ENCODE measurements at regions not wholly inside any gene's neighbourhood (a gene's known extent, or its start where the extent isn't known, plus 50 kb on each side); places are given as distances from the start of the nearest gene placed in this dataset.

DNA sequence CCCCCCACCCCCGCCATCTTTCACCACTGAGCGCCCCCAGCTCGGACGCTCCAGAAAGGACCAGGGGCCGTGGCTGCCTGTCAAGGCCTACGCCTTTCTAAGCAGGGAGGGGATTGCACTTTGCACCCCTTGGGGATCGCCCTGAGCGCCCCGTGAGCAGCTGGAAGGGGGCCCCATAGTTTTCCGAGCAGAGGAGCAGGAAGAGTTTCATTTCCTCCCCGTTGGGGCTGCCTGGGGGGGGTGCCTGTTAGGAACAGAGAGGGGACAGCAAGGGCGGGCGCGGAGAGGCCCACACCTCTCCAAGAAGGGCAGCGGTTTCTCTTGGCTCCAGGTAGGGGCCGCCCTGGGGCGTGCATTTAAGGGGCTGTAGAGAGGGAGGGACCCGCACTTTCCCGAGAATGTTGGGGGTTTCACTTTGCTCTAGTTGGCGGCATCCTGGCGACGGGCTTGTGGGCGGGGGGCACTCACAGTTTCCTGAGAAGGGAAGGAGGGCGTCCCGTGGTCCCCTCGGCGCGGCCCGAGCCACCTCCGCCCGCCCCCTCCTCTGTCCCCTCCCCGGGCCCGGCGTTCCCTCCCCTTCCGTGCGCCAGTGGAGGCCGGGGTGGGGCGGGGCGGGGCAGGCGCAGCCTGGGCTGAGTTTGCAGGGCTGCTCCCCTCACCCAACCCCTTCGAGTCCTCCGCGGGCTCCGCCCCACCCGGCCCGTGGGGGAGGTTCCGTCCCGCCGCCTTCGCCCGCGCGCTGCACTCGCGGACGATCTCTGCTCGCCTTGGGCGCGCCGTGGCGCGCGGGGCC is 82.3 kb upstream of the CD99 start:
- peak in 5 of 10 donors; percentile 15 to 84 (median 49) for DNase-seq
- intact Hi-C loops (cut with DNase I): no loop called here

DNA sequence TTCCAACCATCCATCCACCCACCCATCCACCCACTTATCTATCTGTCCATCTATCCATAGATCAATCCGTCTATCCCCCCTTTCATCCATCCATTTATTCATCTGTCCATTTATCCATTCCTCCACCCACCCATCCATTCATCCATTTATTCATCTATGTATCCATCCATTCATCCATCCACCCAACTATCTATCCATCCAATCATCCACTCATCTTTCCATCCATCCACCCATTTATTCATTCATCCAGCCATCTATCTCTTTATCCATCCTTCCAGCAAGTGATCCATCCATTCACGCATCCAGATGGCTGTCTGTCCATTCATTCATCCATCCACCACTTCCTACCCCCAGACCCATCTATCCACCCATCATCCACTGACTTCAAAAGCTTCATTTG is 84.0 kb upstream of the CD99 start:
- no peak for DNase-seq
- intact Hi-C loops (cut with DNase I): no loop called here

DNA sequence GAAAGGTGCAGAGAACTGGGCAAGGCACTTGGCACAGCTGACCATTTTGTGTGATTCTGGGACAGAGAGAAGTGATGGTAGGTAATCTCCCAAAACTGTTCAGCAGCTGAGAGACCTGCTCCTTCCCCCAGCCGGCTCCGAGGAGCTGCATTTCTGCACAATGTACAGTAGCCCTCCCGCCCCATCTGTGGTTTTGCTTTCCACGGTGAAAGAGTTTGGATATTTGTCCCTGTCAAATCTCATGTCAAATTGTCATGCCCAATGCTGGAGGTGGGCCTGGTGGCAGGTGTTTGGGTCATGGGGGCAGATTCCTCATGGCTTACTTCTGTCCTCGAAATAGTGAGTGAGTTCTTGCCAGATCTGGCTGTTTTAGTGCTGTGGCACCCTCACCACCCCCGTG is 90.5 kb upstream of the CD99 start:
- intact Hi-C loops (cut with DNase I): no loop called here
- DNase-seq: peak in 1 of 10 donors; percentile 50

DNA sequence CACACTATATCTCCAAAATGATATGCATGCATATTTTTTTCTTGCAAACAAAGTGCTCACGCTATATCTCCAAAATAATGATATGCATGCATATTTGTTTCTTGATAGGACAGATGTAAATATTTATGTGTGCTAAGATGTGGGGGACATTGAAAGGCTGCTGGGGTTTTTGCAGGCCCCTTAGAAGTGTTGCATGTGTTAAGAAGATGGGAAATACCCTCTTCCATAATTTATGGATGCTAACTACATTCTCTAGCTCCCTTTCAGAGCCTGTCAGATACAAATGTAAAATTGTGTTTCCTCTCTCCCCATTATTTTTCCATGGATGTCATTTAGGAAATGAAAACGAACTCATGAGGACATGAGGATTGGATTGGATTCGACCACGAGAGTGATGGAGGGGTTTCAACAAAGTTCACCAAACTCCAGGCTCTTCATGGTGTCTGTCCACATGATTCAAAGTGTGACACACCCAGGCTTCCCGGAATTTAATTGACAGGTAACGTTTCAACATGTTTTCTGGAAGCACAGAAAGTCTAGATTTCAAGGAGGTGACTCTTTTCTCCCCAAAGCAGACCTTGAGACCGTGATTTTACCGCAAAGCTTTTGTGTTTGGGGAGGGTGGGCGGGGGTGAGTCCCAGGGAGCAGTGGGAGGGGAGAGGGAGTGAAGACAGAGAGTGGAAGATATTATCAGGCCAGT is 94.4 kb upstream of the CD99 start:
- DNase-seq: no peak
- intact Hi-C loops (cut with DNase I): no loop called here

DNA sequence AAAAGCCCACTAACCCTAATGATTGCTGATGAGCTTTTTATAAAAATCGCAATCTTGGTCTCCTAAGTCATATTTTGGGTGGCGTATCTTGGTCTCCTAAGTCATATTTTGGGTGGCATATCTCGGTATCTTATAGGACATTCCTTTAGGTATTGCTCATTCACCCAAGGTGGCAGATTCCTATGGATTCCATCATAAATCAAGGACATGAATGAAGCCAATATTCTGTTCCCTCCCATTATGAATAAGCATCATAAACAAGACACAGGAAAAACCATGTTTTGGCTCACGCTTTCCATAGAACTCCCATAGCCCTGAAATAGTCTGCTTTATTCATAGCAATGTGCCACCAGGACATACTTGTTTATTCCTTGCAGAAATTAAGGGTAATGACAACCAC is 95.0 kb upstream of the CD99 start:
- intact Hi-C loops (cut with DNase I): no loop called here

DNA sequence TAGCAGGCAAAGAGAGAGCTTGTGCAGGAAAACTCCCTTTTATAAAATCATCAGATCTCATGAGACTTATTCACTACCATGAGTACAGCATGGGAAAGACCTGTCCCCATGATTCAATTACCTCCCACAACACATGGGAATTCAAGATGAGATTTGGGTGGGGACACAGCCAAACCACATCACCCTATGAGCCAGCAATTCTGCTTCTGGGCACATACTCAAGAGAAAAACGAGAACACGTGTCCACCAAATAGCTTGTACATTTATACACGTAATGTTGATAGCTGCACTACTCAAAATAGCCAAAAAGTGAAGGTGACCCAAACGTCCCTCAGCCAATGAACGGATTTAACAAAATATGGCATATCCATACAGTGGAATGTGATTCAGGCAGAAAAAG is 94.5 kb upstream of the DHRSX start:
- intact Hi-C loops (cut with DNase I): no loop called here
- peak in 1 of 10 donors; percentile 2 for DNase-seq

More for the DNA sequence above, 95.0 kb upstream of the CD99 start:
- no peak for DNase-seq

DNA sequence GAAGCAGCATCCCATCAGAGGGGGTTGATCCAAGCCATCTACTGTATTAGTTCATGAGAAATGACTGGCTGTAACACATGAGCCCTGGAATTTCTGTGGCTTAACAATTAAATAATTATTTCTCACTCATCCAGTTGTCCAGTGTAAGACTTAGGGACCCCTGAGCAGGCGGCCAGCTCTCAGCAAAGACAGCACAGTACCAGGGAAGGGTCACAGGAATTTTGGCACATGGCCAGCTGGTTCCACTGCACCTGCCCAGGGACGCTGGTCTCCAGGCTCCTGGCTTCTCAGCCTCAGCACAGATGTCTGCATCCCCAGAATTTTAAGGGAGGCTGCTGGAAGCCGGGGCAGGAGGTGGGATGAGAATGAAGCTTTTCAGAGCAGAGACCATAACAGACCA is 93.7 kb upstream of the DHRSX start:
- intact Hi-C loops (cut with DNase I): no loop called here
- peak in 1 of 10 donors; percentile 51 for DNase-seq

DNA sequence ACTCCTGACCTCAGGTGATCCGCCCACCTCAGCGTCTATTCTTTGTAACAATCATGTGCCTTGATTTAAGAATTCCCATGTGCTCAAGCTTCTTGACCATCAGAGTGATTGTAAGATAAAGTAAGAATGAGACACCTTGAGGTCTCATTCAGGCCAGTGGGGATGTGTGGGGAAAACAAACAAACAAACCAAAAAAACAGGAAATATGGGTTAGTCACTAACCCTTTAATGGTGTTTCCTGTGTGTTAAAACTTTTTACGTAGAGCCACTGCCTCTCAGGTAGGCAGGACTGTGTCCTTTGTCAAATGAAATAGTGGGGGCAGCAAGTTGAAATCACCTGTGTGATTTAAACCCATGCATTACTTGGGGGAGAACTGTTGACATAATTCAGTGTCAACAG is 91.5 kb upstream of the DHRSX start:
- no peak for DNase-seq
- intact Hi-C loops (cut with DNase I): loop anchor here (2.0 kb wide), 1 partner anchor 1137 kb away; no protein-coding TSS in a partner anchor

DNA sequence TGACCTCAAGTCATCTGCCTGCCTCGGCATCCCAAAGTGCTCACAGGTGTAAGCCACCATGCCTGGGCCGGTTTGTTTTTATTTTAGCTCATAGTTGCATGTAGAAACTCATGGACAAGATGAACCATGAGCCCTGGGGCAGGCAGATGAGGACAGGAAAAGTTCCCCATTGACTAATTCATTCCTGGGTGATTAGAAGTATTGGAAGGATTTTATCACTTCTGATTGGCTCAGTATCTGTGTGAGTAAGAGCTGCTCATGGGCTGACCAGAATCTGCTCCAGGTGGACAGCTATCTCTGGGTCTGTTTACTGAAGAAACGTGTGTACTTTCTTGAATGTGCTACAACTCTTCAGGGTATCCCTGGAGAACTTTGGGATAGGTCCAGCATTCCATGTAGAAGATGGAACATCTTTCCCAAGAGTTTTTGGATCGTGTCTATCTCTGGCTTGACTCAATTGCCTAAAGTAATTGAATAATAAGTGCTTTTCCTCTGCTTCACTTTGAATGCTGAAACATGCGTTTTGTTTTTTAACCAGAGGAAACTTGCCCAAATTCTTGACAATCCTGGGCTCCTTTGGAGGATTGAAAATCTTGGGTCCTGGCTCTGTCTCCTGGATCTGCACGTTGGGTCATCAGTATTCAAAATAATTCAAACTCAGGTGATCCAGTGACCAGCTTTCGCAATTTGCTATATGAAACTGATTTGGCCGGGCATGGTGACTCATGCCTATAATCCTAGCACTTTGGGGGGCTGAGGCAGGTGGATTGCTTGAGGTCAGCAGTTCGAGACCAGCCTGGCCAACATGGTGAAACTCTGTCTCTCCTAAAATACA is 88.6 kb upstream of the DHRSX start:
- DNase-seq: peak in 1 of 10 donors; percentile 10
- intact Hi-C loops (cut with DNase I): no loop called here

DNA sequence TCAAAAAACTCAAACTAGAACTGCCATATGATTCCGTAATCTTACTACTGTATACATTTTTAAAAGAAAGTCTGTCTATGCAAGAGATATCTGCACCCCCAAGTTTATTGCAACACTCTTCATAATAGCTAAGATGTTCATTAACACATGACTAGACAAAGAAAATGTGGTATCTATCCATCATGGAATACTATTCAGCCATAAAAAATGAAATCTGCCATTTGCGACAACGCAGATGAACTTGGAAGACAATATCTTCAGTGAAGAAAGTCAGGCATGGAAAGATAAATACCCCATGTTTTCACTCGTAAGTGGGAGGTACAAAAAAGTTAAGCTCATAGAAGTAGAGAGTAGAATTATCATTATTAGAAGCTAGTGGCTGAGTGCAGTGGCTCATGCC is 87.3 kb upstream of the DHRSX start:
- intact Hi-C loops (cut with DNase I): no loop called here
- DNase-seq: no peak

DNA sequence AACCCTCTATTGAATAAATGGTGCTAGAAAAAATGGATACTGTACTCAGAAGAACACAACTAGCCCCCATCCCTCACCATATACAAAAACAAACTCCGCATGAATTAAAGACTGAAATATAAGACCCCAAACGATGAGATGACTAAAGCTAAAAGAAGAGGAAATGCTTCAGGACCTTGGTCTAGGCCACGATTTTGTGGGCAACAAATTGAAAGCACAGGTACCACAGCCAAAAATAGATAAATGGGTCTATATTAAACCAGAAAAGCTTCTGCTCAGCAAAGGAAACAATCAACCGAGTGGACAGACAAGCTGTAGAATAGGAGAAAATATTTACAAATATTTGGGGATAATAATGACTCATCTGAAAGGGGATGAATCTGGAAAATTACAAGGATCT is 86.4 kb upstream of the DHRSX start:
- intact Hi-C loops (cut with DNase I): no loop called here
- no peak for DNase-seq

DNA sequence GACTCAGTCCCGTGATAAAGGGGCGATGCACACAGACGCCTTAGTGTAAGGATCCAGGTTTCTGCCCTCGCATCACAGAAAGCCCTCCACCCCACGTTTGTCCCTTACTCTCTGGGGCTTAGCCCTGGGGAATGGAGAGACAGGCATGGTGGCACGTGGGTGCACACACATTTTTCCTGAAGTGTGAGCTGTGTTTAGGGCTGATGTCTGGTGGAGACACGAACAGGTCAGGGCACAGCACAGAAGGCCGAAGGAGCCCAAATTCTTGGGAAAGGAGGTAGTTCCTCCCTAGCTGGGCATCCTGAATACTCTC is 84.3 kb upstream of the DHRSX start:
- intact Hi-C loops (cut with DNase I): no loop called here

DNA sequence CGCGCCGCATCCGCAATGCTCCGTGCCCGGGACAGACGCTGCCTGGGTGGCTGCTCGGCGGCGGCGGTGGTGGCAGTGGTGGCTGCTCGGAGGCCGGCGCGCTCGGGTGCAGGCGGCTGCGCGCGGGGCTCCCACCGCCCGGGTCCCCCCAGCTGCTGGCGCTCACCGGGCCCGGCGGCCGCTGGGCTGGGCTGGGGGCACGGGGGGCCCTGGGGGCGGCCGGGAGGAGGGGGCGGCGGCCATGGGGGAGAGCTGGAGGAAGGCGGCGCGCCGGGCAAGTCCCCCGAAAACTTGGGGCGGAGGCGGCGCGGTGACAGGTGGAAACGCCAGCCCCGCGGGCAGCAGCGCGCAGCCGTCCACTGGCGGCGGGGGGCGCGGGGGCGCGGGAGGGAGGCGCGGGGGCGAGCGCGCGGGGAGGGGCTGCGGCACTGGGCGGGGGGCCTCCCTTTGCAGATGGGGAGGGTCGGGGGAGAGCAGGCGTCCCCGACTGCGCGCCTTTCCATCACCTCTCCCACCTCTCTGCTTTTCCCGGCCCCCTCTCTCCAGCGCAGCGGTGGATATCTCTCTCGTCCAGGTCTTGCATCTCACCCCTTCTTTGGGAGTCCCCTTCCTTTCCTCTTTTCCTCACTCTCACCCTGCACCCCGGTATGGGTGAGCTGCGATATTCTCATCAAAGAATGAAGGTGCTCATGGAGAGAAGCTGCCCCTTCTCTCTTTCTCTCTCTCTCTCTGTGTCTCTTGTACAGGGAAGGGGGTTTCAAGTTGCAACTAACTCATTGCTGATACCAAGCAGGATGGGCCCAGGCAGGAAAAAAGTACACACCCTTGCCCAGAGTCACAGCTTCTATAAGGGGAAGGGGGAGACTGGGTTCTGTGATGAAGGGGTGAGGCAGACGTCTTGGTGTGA is 83.7 kb upstream of the DHRSX start:
- intact Hi-C loops (cut with DNase I): no loop called here
- DNase-seq: peak in 1 of 10 donors; percentile 83

More for the DNA sequence above, 84.3 kb upstream of the DHRSX start:
- DNase-seq: peak in 1 of 10 donors; percentile 31

DNA sequence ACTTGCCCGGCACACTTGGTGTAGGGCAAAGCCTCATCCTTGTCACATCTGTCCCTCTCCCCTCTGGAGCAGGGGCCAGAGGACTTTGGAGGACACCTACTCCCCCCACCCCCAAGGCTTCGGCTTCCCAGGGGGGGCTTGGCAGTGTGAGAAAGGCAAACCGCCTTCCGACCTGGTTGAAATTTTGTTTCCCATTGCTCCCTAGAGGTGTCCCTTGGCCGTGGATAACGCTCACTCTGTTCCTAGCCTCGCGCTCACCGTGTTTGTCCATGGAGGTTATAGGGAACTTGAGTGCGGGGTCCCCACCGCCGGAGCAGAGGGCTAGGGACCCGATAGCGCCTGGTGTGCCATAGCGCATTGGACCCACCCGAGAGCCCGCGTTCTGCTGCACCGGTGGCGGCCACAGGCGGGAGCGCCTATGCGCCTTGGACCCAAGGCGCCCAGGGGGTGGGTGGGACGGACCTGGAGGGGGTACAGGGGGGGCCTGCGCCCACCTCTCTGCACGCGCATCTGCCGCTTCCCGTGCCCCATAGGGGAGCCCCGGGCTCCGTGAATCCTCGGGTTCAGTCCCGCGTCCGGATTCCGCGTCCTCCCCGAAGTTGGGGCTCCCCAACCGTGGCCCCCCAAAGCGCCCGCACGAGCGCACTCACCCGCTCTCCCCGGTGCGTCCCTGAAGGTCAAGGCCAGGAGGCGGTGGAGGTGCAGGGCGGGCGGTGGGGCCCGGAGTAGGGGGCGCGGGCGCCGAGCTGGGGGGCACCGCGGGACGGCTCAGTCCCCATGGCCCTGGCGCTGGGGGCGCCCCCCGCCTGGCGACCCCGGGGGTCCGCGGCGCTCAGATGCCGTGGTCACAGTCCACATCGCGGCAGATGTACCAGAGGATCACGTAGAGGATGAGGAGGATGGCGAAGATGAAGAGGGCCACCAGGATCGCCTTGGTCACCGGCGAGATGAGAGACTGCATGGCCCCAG is 82.7 kb upstream of the DHRSX start:
- peak in 1 of 10 donors; percentile 80 for DNase-seq
- intact Hi-C loops (cut with DNase I): no loop called here

DNA sequence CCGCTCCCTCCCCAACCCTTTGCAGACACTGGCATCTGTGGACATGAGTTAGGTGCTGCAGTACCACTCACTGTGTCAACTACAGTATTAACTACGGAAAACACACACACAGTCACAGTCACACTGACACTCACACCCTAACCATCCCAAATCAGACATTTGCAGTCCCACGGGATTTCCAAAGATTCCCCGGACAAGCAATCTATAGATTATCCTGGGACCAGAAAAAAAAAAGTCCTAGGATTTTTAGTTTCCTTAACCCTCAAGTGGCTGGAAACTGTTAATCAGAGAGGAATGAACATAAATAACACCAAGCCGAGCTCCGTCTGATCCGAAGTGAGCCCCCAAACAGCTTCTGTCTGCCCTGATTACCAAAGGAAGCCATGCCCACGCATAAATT is 81.9 kb upstream of the DHRSX start:
- intact Hi-C loops (cut with DNase I): no loop called here
- DNase-seq: no peak

DNA sequence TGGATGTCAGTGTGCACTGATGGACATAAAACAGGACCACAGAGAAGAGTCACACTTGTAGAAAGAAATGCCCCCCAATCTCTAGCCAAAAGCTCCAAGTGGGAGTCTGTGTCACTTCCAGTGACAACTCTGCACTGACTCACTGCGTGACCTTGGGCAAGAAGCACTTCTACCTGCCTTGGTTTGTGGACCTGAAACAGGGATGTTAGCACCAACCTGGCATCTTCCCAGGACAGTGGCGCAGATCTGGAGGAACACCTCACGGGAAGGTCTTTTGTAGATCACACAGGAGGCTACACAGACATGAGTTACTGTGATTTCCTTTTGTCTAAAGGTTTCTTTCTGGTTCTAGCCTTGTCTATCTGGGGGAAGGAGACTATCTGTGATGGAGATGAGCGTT is 80.5 kb upstream of the DHRSX start:
- intact Hi-C loops (cut with DNase I): no loop called here
- DNase-seq: peak in 1 of 10 donors; percentile 46

DNA sequence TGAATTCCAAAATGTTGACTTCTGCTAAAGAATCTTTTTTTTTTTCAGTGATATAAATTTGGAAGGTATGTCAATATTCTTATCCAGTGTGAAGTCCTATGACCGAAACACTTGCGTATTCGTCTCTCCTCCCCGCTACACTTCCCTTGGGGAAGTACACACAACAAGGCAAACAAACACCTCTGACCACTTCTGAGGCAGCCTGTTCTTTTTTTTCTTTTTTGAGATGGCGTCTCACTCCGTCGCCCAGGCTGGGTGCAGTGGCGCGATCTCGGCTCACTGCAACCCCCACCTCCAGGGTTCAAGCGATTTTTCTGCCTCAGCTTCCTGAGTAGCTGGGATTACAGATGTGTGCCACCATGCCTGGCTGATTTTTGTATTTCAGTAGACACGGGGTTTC is 78.1 kb upstream of the DHRSX start:
- DNase-seq: peak in 1 of 10 donors; percentile 12
- intact Hi-C loops (cut with DNase I): no loop called here

DNA sequence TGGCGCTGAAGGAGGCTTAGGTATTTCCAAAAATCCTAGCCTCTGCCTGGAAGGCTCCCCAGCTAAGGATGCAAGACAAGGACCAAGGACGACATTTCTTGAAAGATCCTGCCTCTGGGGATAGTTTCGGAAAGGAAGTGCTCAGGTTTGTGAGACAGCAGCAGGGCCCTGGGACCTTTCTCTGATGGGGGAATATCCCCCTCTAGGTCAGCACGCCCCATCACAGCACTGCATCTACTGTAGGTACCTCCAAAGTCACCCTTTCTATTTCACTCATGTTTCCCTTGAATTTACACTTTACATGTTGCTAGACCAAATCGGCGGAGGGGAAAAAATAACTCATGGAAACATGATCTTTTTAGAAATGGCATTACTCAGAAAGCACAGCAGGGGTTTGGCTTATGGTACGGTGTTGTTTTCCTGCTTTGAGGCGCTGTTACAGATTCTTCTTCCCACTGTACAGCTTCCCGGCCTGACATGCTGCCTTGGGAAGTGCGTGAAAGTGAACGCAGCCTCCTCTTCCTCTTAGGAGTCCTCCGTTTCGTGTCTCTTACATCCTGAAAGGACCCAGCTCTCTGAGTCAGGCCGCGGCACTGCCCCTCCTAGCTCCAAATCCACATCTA is 77.2 kb upstream of the DHRSX start:
- intact Hi-C loops (cut with DNase I): no loop called here
- peak in 1 of 10 donors; percentile 7 for DNase-seq

DNA sequence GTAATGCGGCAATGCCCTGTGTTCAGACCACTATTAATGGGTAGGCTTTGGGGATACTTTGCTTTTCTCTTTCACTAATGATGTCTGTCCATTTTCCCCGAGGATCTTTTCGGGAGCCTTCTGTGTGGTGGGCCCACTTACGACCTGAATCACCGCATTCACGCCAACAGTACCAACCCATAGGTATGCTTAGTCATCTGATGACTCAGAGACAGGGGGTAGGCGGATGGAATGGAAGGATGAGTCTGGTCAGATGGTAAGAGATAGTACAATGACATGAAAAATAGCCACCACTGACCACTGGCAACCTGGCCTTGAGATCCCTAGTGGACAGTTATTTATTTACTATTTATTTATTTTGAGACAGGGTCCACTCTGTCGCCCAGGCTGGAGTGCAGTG is 76.0 kb upstream of the DHRSX start:
- intact Hi-C loops (cut with DNase I): no loop called here
- no peak for DNase-seq
